Upper lobe of left lung (tissue), 6 donors: ENCODE measurements at regions not wholly inside any gene's neighbourhood (a gene's known extent, or its start where the extent isn't known, plus 50 kb on each side); places are given as distances from the start of the nearest gene placed in this dataset.

Experiments used
- ATAC-seq, 2 donors: fragments of 200-7000 bp; cut with Tn5 transposase; one replicate each; pipeline ENCODE4 v1.9.1; 2022; ENCODE audit warnings: mild to moderate bottlenecking in 2 of 2, moderate library complexity in 2 of 2; ENCODE audit not compliant: low FRiP score in 2 of 2
- DNase-seq, 2 donors: peaks; one replicate each; pipeline ENCODE4 v3.0.0-alpha.2; 2019 to 2020
- H3K27ac ChIP-seq, 4 donors: fragments of 200-600 bp; sonication (generic); one replicate each; pipeline ENCODE4 v1.5.1; 2016 to 2019
- H3K27me3 ChIP-seq, 4 donors: fragments of 200-600 bp; sonication (generic); one replicate each; pipeline ENCODE4 v1.5.1; 2017 to 2019
- H3K36me3 ChIP-seq, 4 donors: fragments of 200-600 bp; sonication (generic); one replicate each; pipeline ENCODE4 v1.5.1; 2016 to 2019
- H3K4me1 ChIP-seq, 4 donors: fragments of 200-600 bp; sonication (generic); one replicate each; pipeline ENCODE4 v1.5.1; 2018 to 2019
- H3K4me3 ChIP-seq, 4 donors: fragments of 200-600 bp; sonication (generic); one replicate each; pipeline ENCODE4 v1.5.1; 2017 to 2019; ENCODE audit warnings: mild to moderate bottlenecking in 2 of 4, moderate library complexity in 1 of 4
- H3K9me3 ChIP-seq, 4 donors: fragments of 200-600 bp; sonication (generic); one replicate each; pipeline ENCODE4 v1.5.1; 2018 to 2019
- CTCF ChIP-seq, 6 experiments: fragments of 450-650 bp in 4 of 6; fragments of 200-600 bp in 2 of 6; sonication (generic) in 2 of 6; IDR thresholded peaks; one replicate each; pipeline ENCODE4 v1.5.1; 2016 to 2019; ENCODE audit warnings: antibody characterized with exemption in 6 of 6
- EP300 ChIP-seq, 4 donors: sonication (generic); formaldehyde crosslinking; IDR thresholded peaks; one replicate each; pipeline ENCODE4 v1.5.1; 2017; ENCODE audit warnings: antibody characterized with exemption in 4 of 4, control low read depth in 2 of 4
- POLR2A ChIP-seq, 4 donors: fragments of 450-650 bp; IDR thresholded peaks; one replicate each; pipeline ENCODE4 v1.5.1; 2016 to 2017; ENCODE audit warnings: antibody characterized with exemption in 4 of 4, mild to moderate bottlenecking in 2 of 4
- POLR2AphosphoS5 ChIP-seq, 2 donors: sonication (generic); formaldehyde crosslinking; IDR thresholded peaks; one replicate each; pipeline ENCODE4 v1.5.1; 2017; ENCODE audit warnings: antibody characterized with exemption in 2 of 2
- WGBS, 2 donors: methylation state at CpG; one replicate each; pipeline ENCODE4 v1.1.5; 2017 to 2018; 5-methylcytosine and 5-hydroxymethylcytosine counted together
- donor health status: DM: no; HTN: no; CAD: no; lungs with moderate emphysema.
- donor health status: DM: no; HTN: yes; CAD: no; lungs with severe emphysema.

- Histone ChIP-seq H3K4me1 (peaks cover 14 to 30% (median 24%) of the 10 kb centered on the region in 4 donors), H3K9me3 (no peaks in the 10 kb centered on the region), H3K4me3 (no peak overlapping the region), H3K27me3 (no peaks in the 10 kb centered on the region), H3K36me3 (no peaks in the 10 kb centered on the region), H3K27ac (no peak overlapping the region)
- ATAC-seq: no peak
- TF ChIP-seq POLR2A (IDR thresholded peaks at IDR 0.05) (no peak), EP300 (IDR thresholded peaks at IDR 0.05) (no peak), POLR2AphosphoS5 (IDR thresholded peaks at IDR 0.05) (no peak), CTCF (IDR thresholded peaks at IDR 0.05) (no peak)
- 85 to 94% methylated on average over 10 of the region's 10 CpGs for WGBS, 2 donors
- peak in 1 of 2 donors; percentile 23 for DNase-seq
These were observed 50.6 kb upstream of the SMNDC1 start for GRCh38 chr10:110355141-110355831.

GRCh38 chr10:110355922-110356627, 51.4 kb upstream of the SMNDC1 start:
- WGBS, 2 donors: 80 to 81% methylated on average over 9 of the region's 9 CpGs
- Histone ChIP-seq H3K4me1 (peaks cover 14 to 30% (median 24%) of the 10 kb centered on the region in 4 donors), H3K27ac (peak overlapping the region in 1 of 4 donors; percentile 59), H3K4me3 (no peak overlapping the region), H3K27me3 (no peaks in the 10 kb centered on the region), H3K36me3 (no peaks in the 10 kb centered on the region), H3K9me3 (no peaks in the 10 kb centered on the region)
- no peak for TF ChIP-seq POLR2AphosphoS5 (IDR thresholded peaks at IDR 0.05)
- no peak for TF ChIP-seq CTCF (IDR thresholded peaks at IDR 0.05)
- TF ChIP-seq EP300 (IDR thresholded peaks at IDR 0.05): no peak
- TF ChIP-seq POLR2A (IDR thresholded peaks at IDR 0.05): no peak
- no peak for ATAC-seq
- peak in 1 of 2 donors; percentile 49 for DNase-seq

- WGBS, 2 donors: 65 to 84% methylated on average over 19 of the region's 19 CpGs
- peak in 1 of 2 donors; percentile 37 for ATAC-seq
- H3K27ac ChIP-seq: peak overlapping the region in 1 of 4 donors; percentile 64
- H3K36me3 ChIP-seq: no peaks in the 10 kb centered on the region
- peak in 2 of 4 donors; percentile 32 to 67 for TF ChIP-seq EP300 (IDR thresholded peaks at IDR 0.05)
- TF ChIP-seq POLR2AphosphoS5 (IDR thresholded peaks at IDR 0.05): peak; percentile 45 to 52
- no peak for TF ChIP-seq CTCF (IDR thresholded peaks at IDR 0.05)
- no peaks in the 10 kb centered on the region for H3K27me3 ChIP-seq
- DNase-seq: peak in 1 of 2 donors; percentile 49
- H3K9me3 ChIP-seq: no peaks in the 10 kb centered on the region
- no peak overlapping the region for H3K4me3 ChIP-seq
- peaks cover 14 to 30% (median 24%) of the 10 kb centered on the region in 4 donors for H3K4me1 ChIP-seq
These were observed 52.0 kb upstream of the SMNDC1 start for GRCh38 chr10:110356628-110357245.

GRCh38 chr10:110357252-110357780, 52.6 kb upstream of the SMNDC1 start:
- TF ChIP-seq EP300 (IDR thresholded peaks at IDR 0.05) (no peak), POLR2AphosphoS5 (IDR thresholded peaks at IDR 0.05) (peak in 1 of 2 donors; percentile 24)
- H3K36me3 ChIP-seq: no peaks in the 10 kb centered on the region
- H3K9me3 ChIP-seq: no peaks in the 10 kb centered on the region
- H3K27ac ChIP-seq: peak overlapping the region in 1 of 4 donors; percentile 64
- no peaks in the 10 kb centered on the region for H3K27me3 ChIP-seq
- H3K4me1 ChIP-seq: peaks cover 14 to 30% (median 24%) of the 10 kb centered on the region in 4 donors
- ATAC-seq (peak in 1 of 2 donors; percentile 18), DNase-seq (no peak)
- H3K4me3 ChIP-seq: no peak overlapping the region
- 53 to 57% methylated on average over 13 to 17 of the region's 17 CpGs for WGBS, 2 donors

- Histone ChIP-seq H3K27ac (peak overlapping the region in 1 of 4 donors; percentile 64), H3K9me3 (no peaks in the 10 kb centered on the region), H3K36me3 (no peaks in the 10 kb centered on the region), H3K4me1 (peaks cover 14 to 30% (median 22%) of the 10 kb centered on the region in 4 donors), H3K4me3 (no peak overlapping the region), H3K27me3 (no peaks in the 10 kb centered on the region)
- TF ChIP-seq EP300 (IDR thresholded peaks at IDR 0.05) (no peak), CTCF (IDR thresholded peaks at IDR 0.05) (no peak), POLR2AphosphoS5 (IDR thresholded peaks at IDR 0.05) (no peak), POLR2A (IDR thresholded peaks at IDR 0.05) (no peak)
- 92 to 93% methylated on average over 9 of the region's 9 CpGs for WGBS, 2 donors
- DNase-seq (peak in 1 of 2 donors; percentile 36), ATAC-seq (no peak)
These were observed 53.2 kb upstream of the SMNDC1 start for GRCh38 chr10:110357871-110358270.
